ENCODE measurements at regions not wholly inside any gene's neighbourhood (a gene's known extent, or its start where the extent isn't known, plus 50 kb on each side); places are given as distances from the start of the nearest gene placed in this dataset.

DNA sequence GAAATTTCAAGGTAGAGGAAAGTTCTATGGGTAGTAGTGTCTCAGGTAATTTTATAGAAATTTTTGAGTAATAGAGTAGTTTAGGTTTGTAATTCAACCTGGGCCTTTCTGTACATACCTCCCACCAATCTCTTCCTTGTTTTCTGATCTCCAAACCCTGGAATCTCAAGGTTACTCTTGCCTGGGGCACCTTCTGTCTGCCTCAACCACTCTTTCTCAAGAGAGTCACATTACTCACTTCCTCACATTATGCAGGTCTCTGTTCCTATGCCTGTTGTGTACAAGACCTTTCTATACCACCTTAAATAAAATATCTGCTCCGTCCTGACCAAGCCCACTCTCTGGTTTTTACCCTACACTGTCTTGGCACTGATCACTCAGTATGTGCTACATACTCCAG lies 412.6 kb upstream of the CTNND2 start:
- no peak for TF ChIP-seq ZFX (IDR thresholded peaks at IDR 0.05)
- TF ChIP-seq, protein P1, sequence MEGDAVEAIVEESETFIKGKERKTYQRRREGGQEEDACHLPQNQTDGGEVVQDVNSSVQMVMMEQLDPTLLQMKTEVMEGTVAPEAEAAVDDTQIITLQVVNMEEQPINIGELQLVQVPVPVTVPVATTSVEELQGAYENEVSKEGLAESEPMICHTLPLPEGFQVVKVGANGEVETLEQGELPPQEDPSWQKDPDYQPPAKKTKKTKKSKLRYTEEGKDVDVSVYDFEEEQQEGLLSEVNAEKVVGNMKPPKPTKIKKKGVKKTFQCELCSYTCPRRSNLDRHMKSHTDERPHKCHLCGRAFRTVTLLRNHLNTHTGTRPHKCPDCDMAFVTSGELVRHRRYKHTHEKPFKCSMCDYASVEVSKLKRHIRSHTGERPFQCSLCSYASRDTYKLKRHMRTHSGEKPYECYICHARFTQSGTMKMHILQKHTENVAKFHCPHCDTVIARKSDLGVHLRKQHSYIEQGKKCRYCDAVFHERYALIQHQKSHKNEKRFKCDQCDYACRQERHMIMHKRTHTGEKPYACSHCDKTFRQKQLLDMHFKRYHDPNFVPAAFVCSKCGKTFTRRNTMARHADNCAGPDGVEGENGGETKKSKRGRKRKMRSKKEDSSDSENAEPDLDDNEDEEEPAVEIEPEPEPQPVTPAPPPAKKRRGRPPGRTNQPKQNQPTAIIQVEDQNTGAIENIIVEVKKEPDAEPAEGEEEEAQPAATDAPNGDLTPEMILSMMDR (conservative IDR thresholded peaks at IDR 0.05): no peak
- H3K27ac ChIP-seq: no peak overlapping the region

DNA sequence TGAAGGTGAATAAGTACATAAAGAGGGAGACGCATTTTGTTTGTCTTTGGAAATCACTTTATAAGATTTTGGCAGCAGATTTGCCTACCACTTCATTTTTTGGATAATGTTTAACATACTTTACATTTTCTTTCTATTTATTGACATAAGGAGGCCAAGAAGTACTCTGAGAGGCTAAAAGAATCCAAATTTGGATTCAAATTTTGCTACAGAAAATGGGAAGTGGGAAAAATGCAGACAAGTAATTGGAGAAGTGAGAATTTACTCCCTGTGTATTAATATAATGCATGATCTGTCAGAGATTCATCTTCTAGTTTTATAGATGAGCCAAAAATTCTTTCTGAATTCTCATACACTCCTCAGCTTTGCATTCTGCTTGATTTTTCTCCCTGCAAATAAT lies 411.2 kb upstream of the CTNND2 start:
- no peak overlapping the region for H3K27ac ChIP-seq
- no peak for TF ChIP-seq ZFX (IDR thresholded peaks at IDR 0.05)
- TF ChIP-seq, protein P1 (conservative IDR thresholded peaks at IDR 0.05): no peak

DNA sequence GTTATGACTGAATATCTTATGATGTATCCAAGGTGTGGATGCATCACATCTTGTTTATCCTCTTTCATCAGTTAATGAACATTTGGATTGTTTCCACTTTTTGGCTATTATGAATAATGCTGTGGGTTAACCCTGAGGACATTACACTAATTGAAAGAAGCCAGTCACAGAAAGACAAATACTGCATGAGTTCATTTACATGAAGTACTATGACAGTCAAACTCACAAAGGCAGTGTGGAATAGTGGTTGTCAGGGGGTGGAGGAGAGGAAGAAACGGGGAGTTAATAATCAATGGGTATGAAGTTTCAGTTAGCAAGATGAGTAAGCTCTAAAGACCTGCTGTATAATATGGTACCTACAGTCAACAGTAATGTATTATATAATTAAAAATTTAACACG lies 409.4 kb upstream of the CTNND2 start:
- H3K27ac ChIP-seq: no peak overlapping the region
- TF ChIP-seq, protein P1 (conservative IDR thresholded peaks at IDR 0.05): no peak
- no peak for TF ChIP-seq ZFX (IDR thresholded peaks at IDR 0.05)

DNA sequence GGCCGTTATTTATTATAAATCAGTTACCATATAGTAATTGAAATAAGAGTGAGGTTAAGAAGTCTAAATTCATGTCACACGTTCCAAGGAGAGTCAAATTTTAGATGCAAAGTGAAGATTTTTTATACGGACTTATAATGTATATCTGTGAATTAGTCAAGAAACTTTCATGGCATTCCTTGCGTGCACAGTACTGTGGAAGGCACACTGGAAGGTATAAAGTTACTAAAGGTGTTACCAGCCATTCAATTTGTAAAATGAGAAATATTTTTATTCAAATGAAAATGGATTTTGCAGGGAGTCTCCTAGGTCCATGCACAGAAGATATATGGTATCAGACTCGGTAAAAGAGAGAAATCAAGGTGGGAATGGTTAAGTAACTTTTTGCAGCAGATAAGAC lies 408.1 kb upstream of the CTNND2 start:
- TF ChIP-seq, protein P1 (conservative IDR thresholded peaks at IDR 0.05): no peak
- no peak for TF ChIP-seq ZFX (IDR thresholded peaks at IDR 0.05)
- no peak overlapping the region for H3K27ac ChIP-seq

DNA sequence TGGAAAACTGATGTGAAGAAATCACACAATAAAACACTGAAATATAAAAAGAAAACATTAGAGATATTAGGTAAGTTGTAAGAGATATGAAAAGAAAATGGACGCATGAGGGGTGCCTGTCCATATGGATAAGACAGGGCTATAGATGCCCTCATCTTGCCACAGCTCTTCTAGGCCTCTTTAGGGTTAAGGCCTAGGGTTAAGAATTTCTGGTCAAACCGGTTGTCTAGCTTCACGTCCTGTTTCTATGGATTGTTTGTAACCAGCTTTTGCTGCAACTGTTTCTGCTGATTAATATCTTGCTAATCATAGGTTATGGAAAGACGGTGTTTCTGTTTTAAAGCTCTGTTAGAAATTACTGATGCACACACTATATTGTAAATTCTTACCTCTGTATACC lies 389.9 kb upstream of the CTNND2 start:
- TF ChIP-seq, protein P1 (conservative IDR thresholded peaks at IDR 0.05): no peak
- no peak for TF ChIP-seq ZFX (IDR thresholded peaks at IDR 0.05)
- H3K27ac ChIP-seq: no peak overlapping the region

DNA sequence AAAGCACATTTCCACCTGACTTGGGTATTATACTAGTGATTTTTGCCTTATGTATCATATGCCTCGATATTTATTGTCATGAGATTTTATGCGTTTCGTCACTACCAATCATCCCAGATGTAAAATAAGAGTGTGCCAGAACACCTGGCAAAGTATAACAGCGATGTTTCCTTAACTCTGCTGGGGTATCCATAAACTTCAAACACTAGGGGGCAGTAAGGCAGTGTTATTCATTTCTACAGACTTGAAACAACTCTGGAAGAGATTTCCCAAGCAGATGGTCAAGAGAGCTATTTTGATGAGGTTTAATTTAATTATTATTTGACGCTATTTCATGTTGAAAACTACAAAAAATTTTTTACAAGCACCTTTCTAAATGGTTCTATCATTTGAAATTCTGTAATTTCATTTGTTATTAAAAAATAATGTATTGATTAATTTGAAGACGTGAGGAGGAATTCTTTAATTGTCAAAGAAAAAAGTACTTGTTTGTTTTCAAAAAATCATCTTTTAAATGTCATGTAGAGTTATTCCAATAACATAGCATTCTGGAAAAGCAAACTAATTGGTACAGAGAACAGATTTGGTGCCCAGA lies 388.5 kb upstream of the CTNND2 start:
- no peak for TF ChIP-seq ZFX (IDR thresholded peaks at IDR 0.05)
- TF ChIP-seq, protein P1 (conservative IDR thresholded peaks at IDR 0.05): peak; percentile 83
- H3K27ac ChIP-seq: no peak overlapping the region

DNA sequence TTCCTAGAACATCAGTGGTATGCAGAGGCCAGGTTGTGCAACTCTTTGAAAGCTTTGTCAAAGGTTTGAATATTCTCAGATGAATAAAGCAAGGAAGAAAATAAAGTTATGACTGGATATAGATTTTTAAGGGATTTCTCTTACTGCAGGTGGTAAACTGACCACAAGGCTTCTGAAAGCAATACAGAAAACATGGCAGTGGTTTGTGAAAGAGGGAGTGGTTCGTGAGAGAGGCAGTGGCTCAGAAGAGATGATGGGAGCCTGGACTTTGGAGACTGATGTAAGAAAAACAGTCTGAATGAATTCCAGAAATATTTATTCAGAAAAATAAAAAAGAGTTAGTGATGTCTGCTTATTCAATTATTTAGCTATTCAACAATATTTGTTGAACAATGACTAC lies 380.4 kb upstream of the CTNND2 start:
- no peak for TF ChIP-seq ZFX (IDR thresholded peaks at IDR 0.05)
- TF ChIP-seq, protein P1 (conservative IDR thresholded peaks at IDR 0.05): no peak
- no peak overlapping the region for H3K27ac ChIP-seq
